ENCODE measurements at regions not wholly inside any gene's neighbourhood (a gene's known extent, or its start where the extent isn't known, plus 50 kb on each side); places are given as distances from the start of the nearest gene placed in this dataset.
A peak's percentile ranks its signal among the peaks of the same experiment; 100 is the strongest.

DNA sequence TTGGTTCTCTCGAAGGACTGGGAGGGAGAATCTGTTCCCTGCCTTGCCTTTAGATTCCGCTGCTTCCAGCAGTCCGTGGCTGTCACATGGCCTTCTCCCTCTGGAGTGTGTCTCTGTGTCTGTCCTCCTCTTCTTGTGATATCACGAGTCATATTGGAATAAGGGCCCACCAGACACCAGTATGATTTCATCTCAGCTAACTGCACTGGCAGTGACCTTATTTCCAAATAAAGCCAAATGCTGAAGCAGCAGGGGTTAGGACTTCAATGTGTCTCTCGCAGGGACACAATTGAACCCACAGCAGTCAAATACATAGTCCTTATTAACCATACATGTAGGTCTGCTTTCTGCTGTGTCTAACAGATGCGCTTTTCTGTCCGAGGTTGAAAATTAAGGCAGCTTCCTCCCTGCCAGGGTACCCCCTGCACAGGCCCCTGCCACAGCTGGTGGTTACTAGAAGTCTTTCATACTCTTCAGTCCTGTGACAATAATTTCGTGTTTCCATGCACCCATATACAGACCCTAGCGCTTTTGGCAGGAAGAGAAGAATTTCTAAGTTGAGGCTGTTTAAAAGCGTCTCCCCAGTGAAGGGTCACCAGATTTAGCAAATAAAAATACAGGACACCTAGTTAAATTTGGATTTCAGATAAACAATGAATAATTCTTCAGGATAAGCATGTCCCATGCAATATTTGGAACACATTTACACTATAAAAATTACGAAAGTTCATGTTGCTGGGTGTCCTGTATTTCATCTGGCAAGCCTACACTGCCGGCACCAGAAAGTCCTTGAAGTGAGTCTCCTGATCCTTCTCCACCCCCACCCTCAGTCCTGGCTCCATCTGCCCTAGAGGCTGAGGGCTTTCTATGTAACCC, 182.1 kb downstream of the ETS2 start:
- TF ChIP-seq, protein P1, sequence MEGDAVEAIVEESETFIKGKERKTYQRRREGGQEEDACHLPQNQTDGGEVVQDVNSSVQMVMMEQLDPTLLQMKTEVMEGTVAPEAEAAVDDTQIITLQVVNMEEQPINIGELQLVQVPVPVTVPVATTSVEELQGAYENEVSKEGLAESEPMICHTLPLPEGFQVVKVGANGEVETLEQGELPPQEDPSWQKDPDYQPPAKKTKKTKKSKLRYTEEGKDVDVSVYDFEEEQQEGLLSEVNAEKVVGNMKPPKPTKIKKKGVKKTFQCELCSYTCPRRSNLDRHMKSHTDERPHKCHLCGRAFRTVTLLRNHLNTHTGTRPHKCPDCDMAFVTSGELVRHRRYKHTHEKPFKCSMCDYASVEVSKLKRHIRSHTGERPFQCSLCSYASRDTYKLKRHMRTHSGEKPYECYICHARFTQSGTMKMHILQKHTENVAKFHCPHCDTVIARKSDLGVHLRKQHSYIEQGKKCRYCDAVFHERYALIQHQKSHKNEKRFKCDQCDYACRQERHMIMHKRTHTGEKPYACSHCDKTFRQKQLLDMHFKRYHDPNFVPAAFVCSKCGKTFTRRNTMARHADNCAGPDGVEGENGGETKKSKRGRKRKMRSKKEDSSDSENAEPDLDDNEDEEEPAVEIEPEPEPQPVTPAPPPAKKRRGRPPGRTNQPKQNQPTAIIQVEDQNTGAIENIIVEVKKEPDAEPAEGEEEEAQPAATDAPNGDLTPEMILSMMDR (IDR thresholded peaks at IDR 0.05; ENCODE audit: low read depth, low read length) = no peak
- DNase-seq (ENCODE audit: extremely low read depth, low read depth) = no peak

GRCh38 chr21:38986806-38987632, 181.3 kb downstream of the ETS2 start:
- TF ChIP-seq, protein P1 (IDR thresholded peaks at IDR 0.05; ENCODE audit: low read depth, low read length) = no peak
- DNase-seq (ENCODE audit: extremely low read depth, low read depth) = no peak

DNA sequence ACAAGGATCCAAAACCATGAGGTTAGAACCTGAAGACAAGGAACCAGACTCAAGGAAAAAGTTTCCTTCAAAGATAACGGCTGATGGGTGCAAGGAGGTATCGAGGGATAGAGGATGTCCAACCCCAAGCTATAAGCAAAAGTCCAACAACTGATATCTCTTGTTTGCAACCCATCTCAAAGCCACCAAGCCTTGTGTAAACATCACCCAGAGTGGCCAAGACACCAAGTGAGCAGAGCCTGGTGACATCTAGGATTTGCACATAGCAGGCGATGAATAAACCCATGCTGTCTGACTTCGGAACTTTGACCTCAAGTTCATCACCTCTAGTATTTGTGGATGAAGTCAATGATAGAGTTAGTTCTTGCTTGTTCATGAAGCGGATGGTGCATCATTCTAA, 180.7 kb downstream of the ETS2 start:
- no peak for DNase-seq (ENCODE audit: extremely low read depth, low read depth)

DNA sequence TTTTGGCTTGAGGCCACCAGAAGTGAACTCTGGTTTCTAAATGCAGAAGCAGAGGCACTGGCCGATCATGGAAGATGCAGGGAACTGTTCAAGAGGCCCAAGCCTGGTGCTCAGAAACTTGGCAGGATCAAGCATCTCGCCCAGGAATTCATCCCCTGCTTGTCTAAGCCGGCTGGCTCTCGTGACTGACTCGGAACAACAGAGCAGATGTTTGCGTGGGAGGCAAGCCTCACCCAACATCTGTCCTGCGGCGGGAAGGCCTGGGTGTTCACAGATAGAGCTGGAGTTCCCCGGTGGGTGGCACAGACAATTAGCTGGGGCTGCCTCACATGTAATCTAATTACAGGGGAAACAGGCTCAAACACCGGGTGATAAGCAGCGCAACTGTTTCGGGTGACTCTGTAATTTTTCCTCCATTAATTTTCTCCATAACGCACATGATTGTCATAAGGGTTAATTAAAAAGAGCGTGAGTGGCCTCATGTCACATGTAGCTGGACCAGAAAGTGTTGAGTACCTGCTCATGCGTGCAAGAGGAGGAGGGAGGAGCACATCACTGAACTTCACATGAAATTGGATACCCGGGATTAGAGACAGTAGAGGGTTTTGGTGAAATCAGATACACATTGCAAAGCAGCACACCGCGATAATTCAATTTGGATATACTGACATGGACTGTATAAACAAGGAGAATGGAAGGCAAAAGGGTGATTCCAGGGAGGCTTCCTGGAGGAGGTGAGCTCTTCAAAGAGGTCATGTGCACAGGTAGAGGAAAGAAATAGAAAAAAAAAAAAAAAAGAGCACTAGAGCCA, 180.0 kb downstream of the ETS2 start:
- DNase-seq (ENCODE audit: extremely low read depth, low read depth) = peak; percentile 98
- TF ChIP-seq, protein P1 (IDR thresholded peaks at IDR 0.05; ENCODE audit: low read depth, low read length) = no peak

More for the DNA sequence above, 180.7 kb downstream of the ETS2 start:
- TF ChIP-seq, protein P1 (IDR thresholded peaks at IDR 0.05; ENCODE audit: low read depth, low read length) = no peak

- DNase-seq (ENCODE audit: extremely low read depth, low read depth) = peak; percentile 84
- TF ChIP-seq, protein P1 (IDR thresholded peaks at IDR 0.05; ENCODE audit: low read depth, low read length) = no peak
Observed at GRCh38 chr21:38984982-38985567, 179.3 kb downstream of the ETS2 start.

DNA sequence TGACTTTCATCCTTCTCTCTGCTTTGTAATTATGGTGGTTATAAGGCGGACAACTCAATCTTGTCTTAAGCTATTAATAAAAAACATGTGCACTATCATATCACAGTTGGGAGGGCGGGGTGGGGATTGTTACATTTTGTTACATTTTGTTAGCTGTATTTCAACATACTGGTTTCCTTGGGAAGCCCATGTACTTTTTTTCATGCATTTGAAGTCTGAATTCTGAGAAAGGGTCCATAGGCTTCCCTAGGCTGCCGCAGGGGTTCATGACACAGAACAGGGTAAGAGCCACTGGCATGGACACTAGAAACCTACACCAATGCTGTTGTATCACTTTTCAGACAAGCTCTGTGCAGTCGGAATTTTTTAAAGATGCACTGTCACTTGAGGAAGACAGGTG, 178.8 kb downstream of the ETS2 start:
- DNase-seq (ENCODE audit: extremely low read depth, low read depth) = peak; percentile 41

More for the DNA sequence above, 178.8 kb downstream of the ETS2 start:
- TF ChIP-seq, protein P1 (IDR thresholded peaks at IDR 0.05; ENCODE audit: low read depth, low read length) = no peak

Measured in AG09319 (cell line).